ENCODE measurements at regions not wholly inside any gene's neighbourhood (a gene's known extent, or its start where the extent isn't known, plus 50 kb on each side); places are given as distances from the start of the nearest gene placed in this dataset.

DNA sequence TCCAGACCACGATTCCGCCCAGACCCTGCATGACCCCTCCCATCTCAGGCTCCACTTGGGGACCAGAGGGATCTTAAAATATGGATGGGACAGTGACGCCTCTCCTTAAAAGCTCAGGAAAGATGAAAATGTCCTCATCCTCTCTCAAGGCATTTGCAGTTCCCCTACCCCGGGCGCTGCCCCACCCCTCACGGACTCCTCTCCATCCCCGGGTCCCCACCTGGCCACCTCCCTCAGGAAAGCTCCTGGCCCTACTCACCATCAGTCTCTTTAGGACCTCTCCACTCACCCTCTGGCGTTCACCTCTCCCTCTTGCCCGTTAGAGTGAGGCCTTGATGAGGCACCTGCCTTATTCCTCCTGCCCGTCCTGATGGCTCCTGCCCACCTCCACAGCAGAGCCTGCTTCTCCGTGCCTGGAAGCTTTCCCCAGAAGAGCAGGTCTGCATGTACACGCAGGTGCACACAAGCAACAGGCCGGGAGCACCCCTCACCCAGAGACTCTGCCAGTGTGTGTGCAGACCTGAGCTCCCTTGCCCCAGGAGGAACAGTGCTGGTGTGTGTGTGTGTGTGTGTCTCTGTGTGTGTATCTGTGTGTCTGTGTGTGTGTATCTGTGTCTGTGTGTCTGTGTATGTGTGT, 105.6 kb upstream of the NXT1 start:
- no peak for ATAC-seq
- Mint-ChIP-seq H3K27ac (no peak overlapping the region), H3K9me3 (no peaks in the 10 kb centered on the region), H3K36me3 (no peaks in the 10 kb centered on the region)
- DNase-seq (ENCODE audit: low spot score in 2 of 2): no peak

- H3K27ac Mint-ChIP-seq: no peak overlapping the region
- ATAC-seq: no peak
- peaks cover 2 to 3% of the 10 kb centered on the region in 2 donors for H3K36me3 Mint-ChIP-seq
- peaks cover 3 to 4% of the 10 kb centered on the region in 2 donors for H3K9me3 Mint-ChIP-seq
- no peak for DNase-seq (ENCODE audit: low spot score in 2 of 2)
These were observed 106.3 kb upstream of the NXT1 start for GRCh38 chr20:23244156-23244915.

GRCh38 chr20:23243791-23244155, 106.8 kb upstream of the NXT1 start:
- no peak overlapping the region for H3K27ac Mint-ChIP-seq
- DNase-seq (ENCODE audit: low spot score in 2 of 2) (no peak), ATAC-seq (no peak)
- H3K36me3 Mint-ChIP-seq: peaks cover 7 to 9% of the 10 kb centered on the region in 2 donors
- H3K9me3 Mint-ChIP-seq: peaks cover 8 to 9% of the 10 kb centered on the region in 2 donors

GRCh38 chr20:23242556-23243180, 107.9 kb upstream of the NXT1 start:
- DNase-seq (ENCODE audit: low spot score in 2 of 2): no peak
- Mint-ChIP-seq H3K27ac (no peak overlapping the region), H3K36me3 (peaks cover 9 to 10% of the 10 kb centered on the region in 2 donors), H3K9me3 (peaks cover 9 to 11% of the 10 kb centered on the region in 2 donors)
- no peak for ATAC-seq

DNA sequence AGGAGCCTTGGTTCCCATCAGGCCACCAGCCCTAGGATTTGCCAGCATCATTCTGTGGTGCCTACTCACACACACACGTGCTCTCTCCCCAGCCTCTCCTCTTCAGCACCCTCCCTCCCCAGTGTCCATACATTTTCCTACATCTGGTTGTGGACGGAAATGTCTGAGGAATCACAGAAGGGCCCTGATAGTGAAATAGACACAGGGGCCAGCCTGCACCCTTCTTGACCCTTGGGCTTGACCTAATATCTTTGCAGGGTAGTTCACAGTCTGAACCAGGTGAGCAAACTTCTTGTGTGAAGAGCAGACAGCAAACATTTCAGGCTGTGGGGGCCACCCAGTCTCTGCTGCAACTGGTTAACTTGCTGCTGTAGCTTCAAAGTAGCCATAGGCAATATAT, 108.5 kb upstream of the NXT1 start:
- ATAC-seq (no peak), DNase-seq (ENCODE audit: low spot score in 2 of 2) (no peak)
- H3K27ac Mint-ChIP-seq: no peak overlapping the region
- H3K36me3 Mint-ChIP-seq: peaks cover 9 to 10% of the 10 kb centered on the region in 2 donors
- H3K9me3 Mint-ChIP-seq: peaks cover 9 to 11% of the 10 kb centered on the region in 2 donors

DNA sequence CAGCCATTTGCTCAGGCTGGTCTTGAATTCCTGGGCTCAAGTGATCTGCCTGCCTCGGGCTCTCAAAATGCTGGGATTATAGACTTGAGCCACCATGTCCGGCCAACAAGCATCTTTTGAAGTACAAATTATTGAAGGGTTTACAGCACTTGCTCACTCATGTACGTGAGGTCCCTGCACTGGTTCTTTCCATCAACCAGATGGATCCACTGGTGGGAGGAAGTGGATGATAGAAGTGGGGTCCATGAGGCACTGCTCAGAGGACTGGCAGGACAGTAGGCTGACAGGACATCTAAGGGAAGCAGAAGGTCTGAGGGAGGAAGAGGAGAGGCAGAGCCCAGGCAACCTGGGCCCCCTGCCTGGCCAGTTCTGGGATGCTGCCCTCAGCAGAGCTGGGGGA, 109.2 kb upstream of the NXT1 start:
- Mint-ChIP-seq H3K9me3 (peaks cover 9 to 11% of the 10 kb centered on the region in 2 donors), H3K36me3 (peaks cover 9 to 10% of the 10 kb centered on the region in 2 donors), H3K27ac (no peak overlapping the region)
- DNase-seq (ENCODE audit: low spot score in 2 of 2) (no peak), ATAC-seq (no peak)

GRCh38 chr20:23240519-23240918, 110.1 kb upstream of the NXT1 start:
- no peak for ATAC-seq
- no peak for DNase-seq (ENCODE audit: low spot score in 2 of 2)
- peaks cover 9 to 11% of the 10 kb centered on the region in 2 donors for H3K9me3 Mint-ChIP-seq
- H3K27ac Mint-ChIP-seq: no peak overlapping the region
- H3K36me3 Mint-ChIP-seq: peaks cover 9 to 10% of the 10 kb centered on the region in 2 donors

GRCh38 chr20:23237201-23237600, 113.4 kb upstream of the NXT1 start:
- ATAC-seq (no peak), DNase-seq (ENCODE audit: low spot score in 2 of 2) (no peak)
- Mint-ChIP-seq H3K27ac (no peak overlapping the region), H3K9me3 (peaks cover 13 to 15% of the 10 kb centered on the region in 2 donors), H3K36me3 (peaks cover 9 to 10% of the 10 kb centered on the region in 2 donors)

- DNase-seq (ENCODE audit: low spot score in 2 of 2) (peak in 1 of 2 donors; percentile 47), ATAC-seq (peak; percentile 65 to 70)
- Mint-ChIP-seq H3K9me3 (peaks cover 13 to 22% of the 10 kb centered on the region in 2 donors), H3K36me3 (peaks cover 9 to 15% of the 10 kb centered on the region in 2 donors), H3K27ac (no peak overlapping the region)
These were observed 115.2 kb upstream of the NXT1 start for GRCh38 chr20:23235173-23236027.

GRCh38 chr20:23234311-23235078, 116.1 kb upstream of the NXT1 start:
- ATAC-seq: no peak
- H3K9me3 Mint-ChIP-seq: peaks cover 12 to 20% of the 10 kb centered on the region in 2 donors
- H3K36me3 Mint-ChIP-seq: peaks cover 7 to 15% of the 10 kb centered on the region in 2 donors
- no peak for DNase-seq (ENCODE audit: low spot score in 2 of 2)
- H3K27ac Mint-ChIP-seq: no peak overlapping the region

- DNase-seq (ENCODE audit: low spot score in 2 of 2): no peak
- peaks cover 0 to 5% of the 10 kb centered on the region in 2 donors for H3K36me3 Mint-ChIP-seq
- ATAC-seq: no peak
- H3K9me3 Mint-ChIP-seq: peaks cover 4 to 11% of the 10 kb centered on the region in 2 donors
- no peak overlapping the region for H3K27ac Mint-ChIP-seq
These were observed 117.2 kb upstream of the NXT1 start for GRCh38 chr20:23233341-23233740.

GRCh38 chr20:23232679-23233308, 117.8 kb upstream of the NXT1 start:
- Mint-ChIP-seq H3K36me3 (peaks cover 0 to 5% of the 10 kb centered on the region in 2 donors), H3K27ac (no peak overlapping the region), H3K9me3 (peaks cover 4 to 11% of the 10 kb centered on the region in 2 donors)
- DNase-seq (ENCODE audit: low spot score in 2 of 2) (no peak), ATAC-seq (no peak)

DNA sequence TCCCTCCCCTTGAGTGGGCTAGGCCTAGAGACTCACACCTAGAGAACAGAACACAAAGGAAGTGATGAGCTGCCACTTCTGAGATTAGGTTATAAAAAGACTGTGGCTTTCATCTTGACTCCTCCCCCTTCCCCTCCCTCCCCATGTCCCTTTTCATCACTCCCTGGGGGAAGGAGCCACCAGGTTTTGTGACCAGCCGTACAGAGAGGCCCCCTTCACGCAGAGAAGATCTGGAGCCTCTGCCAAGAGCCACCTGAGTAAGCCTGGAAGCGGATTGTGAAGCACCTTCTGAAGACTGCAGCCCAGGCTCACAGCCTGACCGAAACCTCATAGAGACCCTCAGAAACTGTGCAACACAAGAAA, 118.4 kb upstream of the NXT1 start:
- ATAC-seq (no peak), DNase-seq (ENCODE audit: low spot score in 2 of 2) (no peak)
- H3K9me3 Mint-ChIP-seq: peaks cover 4 to 11% of the 10 kb centered on the region in 2 donors
- peaks cover 0 to 5% of the 10 kb centered on the region in 2 donors for H3K36me3 Mint-ChIP-seq
- H3K27ac Mint-ChIP-seq: no peak overlapping the region

DNA sequence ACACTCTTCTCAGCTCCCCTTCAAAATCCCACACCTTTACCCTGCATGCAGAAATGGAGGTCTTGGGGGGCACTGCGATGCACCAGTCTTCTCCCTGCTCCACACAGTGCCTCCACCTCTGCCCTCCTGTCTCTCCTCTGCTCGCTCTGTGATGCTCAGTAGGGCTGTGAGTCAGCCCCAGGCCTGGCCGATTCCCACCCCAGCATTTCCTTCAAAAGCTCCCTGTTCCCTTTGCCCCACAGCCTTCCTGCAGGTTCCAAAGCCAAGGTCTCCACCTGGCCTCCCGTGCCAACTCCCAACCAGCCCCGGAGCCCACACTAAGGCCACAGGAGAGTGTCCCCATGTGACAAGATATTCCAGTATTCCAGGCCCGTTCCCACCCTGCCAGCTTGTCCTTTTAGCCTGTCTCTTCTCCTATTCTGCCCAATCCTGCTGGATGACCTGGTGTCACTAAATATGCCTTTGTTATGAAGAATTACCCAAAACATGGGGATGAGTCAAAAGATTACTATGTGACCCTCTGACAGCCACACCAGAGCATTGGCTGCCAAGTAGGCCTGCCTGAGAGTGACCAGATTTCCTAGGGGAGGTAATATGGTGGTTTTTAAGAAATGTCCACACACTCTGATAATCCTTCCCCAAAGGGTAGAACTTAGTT, 118.9 kb upstream of the NXT1 start:
- Mint-ChIP-seq H3K9me3 (peaks cover 4 to 11% of the 10 kb centered on the region in 2 donors), H3K36me3 (peaks cover 0 to 5% of the 10 kb centered on the region in 2 donors), H3K27ac (no peak overlapping the region)
- DNase-seq (ENCODE audit: low spot score in 2 of 2): no peak
- ATAC-seq: no peak

- H3K9me3 Mint-ChIP-seq: peaks cover 4 to 11% of the 10 kb centered on the region in 2 donors
- H3K36me3 Mint-ChIP-seq: peaks cover 0 to 5% of the 10 kb centered on the region in 2 donors
- no peak for ATAC-seq
- DNase-seq (ENCODE audit: low spot score in 2 of 2): no peak
- no peak overlapping the region for H3K27ac Mint-ChIP-seq
These were observed 119.7 kb upstream of the NXT1 start for GRCh38 chr20:23230766-23231385.

All from activated naive CD4-positive, alpha-beta T cell treated with anti-CD3 and anti-CD28 coated beads, Interleukin-2, amount 50 U/mL, for 72 hours (primary cell).